ENCODE measurements at regions not wholly inside any gene's neighbourhood (a gene's known extent, or its start where the extent isn't known, plus 50 kb on each side); places are given as distances from the start of the nearest gene placed in this dataset.

DNA sequence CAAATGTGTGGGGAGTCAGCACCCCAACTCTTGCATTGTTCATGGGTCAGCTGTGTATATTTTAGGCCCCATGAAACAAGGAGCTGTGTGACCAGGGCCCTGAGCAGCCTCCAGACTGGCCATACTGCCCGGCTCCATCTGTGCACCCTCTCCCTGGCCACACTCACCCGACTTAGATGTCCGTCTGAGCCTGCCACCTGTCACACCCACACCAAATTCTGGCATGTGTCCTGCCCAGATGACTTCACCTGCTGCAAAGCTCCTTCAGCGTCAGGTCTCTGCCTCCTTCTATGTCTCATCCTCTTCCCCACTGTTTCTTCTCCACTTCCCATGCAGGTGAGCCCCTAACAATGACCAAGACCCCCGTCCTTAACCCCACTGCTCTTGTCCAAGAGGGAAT, 88.1 kb upstream of the THBS2 start:
- DNase-seq, result no peak
- Mint-ChIP-seq H3K27ac (no peak overlapping the region), H3K27me3 (ENCODE audit: low read depth in 3 of 3) (peaks cover 0 to 7% (median 5%) of the 10 kb centered on the region in 3 donors), H3K9me3 (no peaks in the 10 kb centered on the region), H3K4me3 (no peak overlapping the region), H3K36me3 (no peaks in the 10 kb centered on the region), H3K4me1 (no peaks in the 10 kb centered on the region)

DNA sequence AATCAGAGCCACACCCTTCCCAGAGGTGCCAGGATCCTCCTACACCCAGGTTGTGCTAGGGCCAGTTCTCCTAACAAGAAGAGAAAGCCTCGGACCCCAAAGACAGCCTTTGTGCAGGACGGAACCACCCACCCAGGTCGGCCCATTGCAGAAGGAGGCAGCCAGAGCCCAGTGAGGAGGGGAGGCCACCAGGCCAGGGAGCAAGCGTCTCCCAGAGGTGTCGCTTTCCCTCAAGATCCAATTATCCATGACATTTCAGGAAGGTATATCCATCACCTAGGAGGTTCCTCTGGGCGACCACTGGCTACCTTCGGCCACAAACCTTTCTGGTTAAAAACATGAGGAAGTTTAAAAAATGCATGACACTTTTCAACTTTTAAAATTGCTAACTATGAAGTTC, 87.4 kb upstream of the THBS2 start:
- no peak for DNase-seq
- Mint-ChIP-seq H3K36me3 (no peaks in the 10 kb centered on the region), H3K9me3 (no peaks in the 10 kb centered on the region), H3K27ac (no peak overlapping the region), H3K27me3 (ENCODE audit: low read depth in 3 of 3) (peaks cover 0 to 6% (median 2%) of the 10 kb centered on the region in 3 donors), H3K4me1 (no peaks in the 10 kb centered on the region), H3K4me3 (no peak overlapping the region)

GRCh38 chr6:169340395-169340794, 86.7 kb upstream of the THBS2 start:
- Mint-ChIP-seq H3K4me3 (no peak overlapping the region), H3K4me1 (no peaks in the 10 kb centered on the region), H3K9me3 (no peaks in the 10 kb centered on the region), H3K36me3 (no peaks in the 10 kb centered on the region), H3K27ac (no peak overlapping the region), H3K27me3 (ENCODE audit: low read depth in 3 of 3) (peaks cover 0 to 4% (median 0%) of the 10 kb centered on the region in 3 donors)
- DNase-seq, result no peak

GRCh38 chr6:169339731-169340309, 86.2 kb upstream of the THBS2 start:
- Mint-ChIP-seq H3K27ac (no peak overlapping the region), H3K36me3 (no peaks in the 10 kb centered on the region), H3K4me3 (no peak overlapping the region), H3K4me1 (no peaks in the 10 kb centered on the region), H3K27me3 (ENCODE audit: low read depth in 3 of 3) (peaks cover 0 to 4% (median 2%) of the 10 kb centered on the region in 3 donors), H3K9me3 (no peaks in the 10 kb centered on the region)
- no peak for DNase-seq

DNA sequence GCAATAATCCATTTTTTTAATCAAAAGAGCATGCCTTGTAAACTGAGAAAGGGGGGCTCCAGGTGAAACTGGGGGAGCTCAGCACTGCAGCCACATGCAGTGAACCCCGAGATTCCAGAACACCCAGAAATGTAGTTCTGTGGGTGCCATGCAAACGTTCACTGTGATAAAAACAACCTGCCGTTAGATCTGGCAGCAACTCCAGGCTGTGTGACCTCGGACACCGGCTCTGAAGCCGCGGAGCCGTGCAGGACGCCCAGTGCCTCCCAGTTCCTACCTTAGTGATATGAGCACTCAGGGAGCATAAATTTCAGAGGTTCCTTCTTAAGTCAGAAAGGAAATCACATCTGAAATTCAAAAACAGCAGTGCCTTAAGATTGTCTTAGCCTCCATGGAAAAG, 85.4 kb upstream of the THBS2 start:
- no peaks in the 10 kb centered on the region for H3K4me1 Mint-ChIP-seq
- H3K4me3 Mint-ChIP-seq, result no peak overlapping the region
- H3K27ac Mint-ChIP-seq, result no peak overlapping the region
- peaks cover 0 to 6% (median 2%) of the 10 kb centered on the region in 3 donors for H3K27me3 Mint-ChIP-seq (ENCODE audit: low read depth in 3 of 3)
- no peak for DNase-seq
- H3K9me3 Mint-ChIP-seq, result no peaks in the 10 kb centered on the region
- H3K36me3 Mint-ChIP-seq, result no peaks in the 10 kb centered on the region

- Mint-ChIP-seq H3K27ac (no peak overlapping the region), H3K9me3 (no peaks in the 10 kb centered on the region), H3K4me1 (no peaks in the 10 kb centered on the region), H3K27me3 (ENCODE audit: low read depth in 3 of 3) (peaks cover 2 to 5% (median 3%) of the 10 kb centered on the region in 3 donors), H3K4me3 (no peak overlapping the region), H3K36me3 (no peaks in the 10 kb centered on the region)
- DNase-seq, result no peak
Measured at GRCh38 chr6:169337886-169338445, 84.3 kb upstream of the THBS2 start.

DNA sequence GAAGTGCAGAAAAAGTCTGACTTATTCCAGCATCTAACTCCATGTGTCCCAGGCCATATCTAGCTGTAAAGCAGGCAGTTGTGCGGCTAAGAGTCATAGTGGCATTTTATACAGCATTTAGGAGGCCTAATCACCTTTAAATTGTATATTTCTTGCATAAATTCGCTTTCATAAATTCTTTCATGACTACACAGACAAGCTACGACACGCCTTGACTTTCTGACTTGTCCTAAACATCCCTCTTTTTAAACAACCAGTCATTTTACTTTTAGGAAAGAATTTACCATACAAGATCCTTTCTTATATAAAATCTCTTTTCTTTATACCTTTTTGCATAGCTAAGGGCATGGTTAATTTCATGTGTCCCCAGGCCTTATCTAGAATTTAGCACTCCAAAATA, 81.7 kb upstream of the THBS2 start:
- no peak overlapping the region for H3K27ac Mint-ChIP-seq
- H3K27me3 Mint-ChIP-seq (ENCODE audit: low read depth in 3 of 3), result peaks cover 2 to 7% (median 6%) of the 10 kb centered on the region in 3 donors
- H3K4me1 Mint-ChIP-seq, result no peaks in the 10 kb centered on the region
- no peaks in the 10 kb centered on the region for H3K36me3 Mint-ChIP-seq
- no peaks in the 10 kb centered on the region for H3K9me3 Mint-ChIP-seq
- no peak for DNase-seq
- H3K4me3 Mint-ChIP-seq, result no peak overlapping the region

GRCh38 chr6:169332250-169332649, 78.6 kb upstream of the THBS2 start:
- H3K27ac Mint-ChIP-seq, result no peak overlapping the region
- no peaks in the 10 kb centered on the region for H3K36me3 Mint-ChIP-seq
- H3K4me3 Mint-ChIP-seq, result no peak overlapping the region
- H3K27me3 Mint-ChIP-seq (ENCODE audit: low read depth in 3 of 3), result peaks cover 4 to 14% (median 12%) of the 10 kb centered on the region in 3 donors
- no peaks in the 10 kb centered on the region for H3K4me1 Mint-ChIP-seq
- H3K9me3 Mint-ChIP-seq, result peaks cover 0 to 2% (median 0%) of the 10 kb centered on the region in 6 donors
- DNase-seq, result no peak

DNA sequence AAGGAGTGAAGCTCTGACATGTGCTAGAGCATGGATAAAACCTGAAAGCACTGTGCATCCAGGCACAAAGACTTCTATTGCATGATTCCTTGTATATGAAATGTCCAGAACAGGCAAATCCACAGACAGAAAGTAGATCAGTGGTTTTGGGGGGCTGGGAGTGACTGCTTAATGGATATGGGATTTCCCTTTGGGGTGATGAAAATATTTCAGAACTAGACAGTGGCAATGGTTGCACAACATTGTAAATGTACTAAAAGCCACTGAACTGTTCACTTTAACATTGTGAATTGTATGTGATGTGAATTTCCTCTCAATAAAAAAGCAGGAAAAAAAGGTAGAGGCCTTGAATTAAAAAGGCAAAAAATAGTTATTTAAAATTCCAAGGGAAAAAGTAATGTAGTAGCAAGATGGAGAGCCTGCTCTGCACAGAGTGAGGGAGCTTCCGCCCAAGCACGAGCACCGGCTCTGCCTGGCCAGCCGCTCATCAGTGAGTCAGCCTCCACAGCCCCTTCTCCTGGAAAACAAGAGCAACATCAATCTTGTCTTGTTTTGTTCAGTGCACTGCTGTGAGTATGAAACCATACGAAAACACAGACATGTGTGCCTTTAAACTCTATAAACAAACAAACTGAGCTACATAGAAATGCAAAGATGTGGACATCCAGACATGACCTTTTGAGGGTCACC, 74.6 kb upstream of the THBS2 start:
- H3K4me3 Mint-ChIP-seq, result no peak overlapping the region
- H3K4me1 Mint-ChIP-seq, result no peaks in the 10 kb centered on the region
- DNase-seq, result no peak
- H3K36me3 Mint-ChIP-seq, result no peaks in the 10 kb centered on the region
- H3K27ac Mint-ChIP-seq, result no peak overlapping the region
- peaks cover 2 to 18% (median 12%) of the 10 kb centered on the region in 3 donors for H3K27me3 Mint-ChIP-seq (ENCODE audit: low read depth in 3 of 3)
- peaks cover 0 to 2% (median 0%) of the 10 kb centered on the region in 6 donors for H3K9me3 Mint-ChIP-seq

- DNase-seq, result no peak
Measured at GRCh38 chr6:169326067-169326799, 72.6 kb upstream of the THBS2 start.

DNA sequence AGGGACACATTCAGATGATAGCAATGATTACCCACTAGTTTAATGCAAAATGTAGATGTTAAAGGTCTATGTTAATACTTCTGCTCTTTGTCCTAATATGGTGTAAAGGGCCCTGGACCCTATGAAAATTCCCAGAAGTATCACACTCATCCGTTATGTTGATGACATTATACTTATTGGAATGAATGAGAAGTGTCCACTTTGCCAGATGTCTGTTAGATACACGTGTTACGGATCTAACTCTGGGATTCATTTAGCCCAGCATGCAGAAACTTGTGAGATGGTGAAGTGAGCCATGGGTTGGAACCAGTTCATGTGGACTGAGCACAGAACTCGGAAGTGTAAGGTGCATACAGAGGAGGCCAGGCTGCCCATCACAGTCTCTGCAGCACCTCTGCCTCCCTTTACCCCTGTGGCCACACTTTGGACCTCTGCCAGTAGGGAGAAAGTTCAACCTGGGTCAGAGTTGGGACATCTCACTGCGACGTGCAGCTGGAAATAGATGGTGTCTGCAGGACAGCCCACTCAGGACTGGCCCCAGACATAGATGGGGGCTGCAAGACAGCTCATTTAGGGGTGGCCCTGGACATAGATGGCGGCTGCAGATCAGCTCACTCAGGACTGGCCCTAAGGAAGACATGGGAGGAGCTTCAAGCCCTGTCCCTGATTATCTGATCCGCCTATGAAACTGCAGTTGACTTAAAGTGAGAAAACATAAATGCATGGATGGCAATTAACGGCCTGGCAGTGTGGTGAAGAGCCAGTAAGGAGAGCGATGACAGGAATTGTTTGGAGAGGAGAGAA, 71.2 kb upstream of the THBS2 start:
- DNase-seq, result no peak
- H3K4me3 Mint-ChIP-seq, result no peak overlapping the region
- no peaks in the 10 kb centered on the region for H3K36me3 Mint-ChIP-seq
- H3K4me1 Mint-ChIP-seq, result no peaks in the 10 kb centered on the region
- H3K27ac Mint-ChIP-seq, result no peak overlapping the region
- H3K27me3 Mint-ChIP-seq (ENCODE audit: low read depth in 3 of 3), result peaks cover 4 to 13% (median 4%) of the 10 kb centered on the region in 3 donors
- H3K9me3 Mint-ChIP-seq, result peaks cover 0 to 2% (median 0%) of the 10 kb centered on the region in 6 donors

More at GRCh38 chr6:169326067-169326799, 72.6 kb upstream of the THBS2 start:
- Mint-ChIP-seq H3K36me3 (no peaks in the 10 kb centered on the region), H3K27ac (no peak overlapping the region), H3K9me3 (peaks cover 0 to 2% (median 0%) of the 10 kb centered on the region in 6 donors), H3K4me3 (no peak overlapping the region), H3K27me3 (ENCODE audit: low read depth in 3 of 3) (peaks cover 6 to 18% (median 10%) of the 10 kb centered on the region in 3 donors), H3K4me1 (no peaks in the 10 kb centered on the region)

- H3K27me3 Mint-ChIP-seq (ENCODE audit: low read depth in 3 of 3), result peaks cover 4 to 12% (median 4%) of the 10 kb centered on the region in 3 donors
- no peaks in the 10 kb centered on the region for H3K4me1 Mint-ChIP-seq
- no peaks in the 10 kb centered on the region for H3K9me3 Mint-ChIP-seq
- DNase-seq, result no peak
- no peaks in the 10 kb centered on the region for H3K36me3 Mint-ChIP-seq
- H3K27ac Mint-ChIP-seq, result no peak overlapping the region
- H3K4me3 Mint-ChIP-seq, result no peak overlapping the region
Measured at GRCh38 chr6:169324086-169324485, 70.4 kb upstream of the THBS2 start.

- Mint-ChIP-seq H3K27me3 (ENCODE audit: low read depth in 3 of 3) (peaks cover 3 to 12% (median 4%) of the 10 kb centered on the region in 3 donors), H3K36me3 (no peaks in the 10 kb centered on the region), H3K27ac (no peak overlapping the region), H3K9me3 (no peaks in the 10 kb centered on the region), H3K4me1 (no peaks in the 10 kb centered on the region), H3K4me3 (no peak overlapping the region)
- DNase-seq, result no peak
Measured at GRCh38 chr6:169323221-169323620, 69.6 kb upstream of the THBS2 start.
